ENCODE measurements at regions not wholly inside any gene's neighbourhood (a gene's known extent, or its start where the extent isn't known, plus 50 kb on each side); places are given as distances from the start of the nearest gene placed in this dataset.
A peak's percentile ranks its signal among the peaks of the same experiment; 100 is the strongest.

DNA sequence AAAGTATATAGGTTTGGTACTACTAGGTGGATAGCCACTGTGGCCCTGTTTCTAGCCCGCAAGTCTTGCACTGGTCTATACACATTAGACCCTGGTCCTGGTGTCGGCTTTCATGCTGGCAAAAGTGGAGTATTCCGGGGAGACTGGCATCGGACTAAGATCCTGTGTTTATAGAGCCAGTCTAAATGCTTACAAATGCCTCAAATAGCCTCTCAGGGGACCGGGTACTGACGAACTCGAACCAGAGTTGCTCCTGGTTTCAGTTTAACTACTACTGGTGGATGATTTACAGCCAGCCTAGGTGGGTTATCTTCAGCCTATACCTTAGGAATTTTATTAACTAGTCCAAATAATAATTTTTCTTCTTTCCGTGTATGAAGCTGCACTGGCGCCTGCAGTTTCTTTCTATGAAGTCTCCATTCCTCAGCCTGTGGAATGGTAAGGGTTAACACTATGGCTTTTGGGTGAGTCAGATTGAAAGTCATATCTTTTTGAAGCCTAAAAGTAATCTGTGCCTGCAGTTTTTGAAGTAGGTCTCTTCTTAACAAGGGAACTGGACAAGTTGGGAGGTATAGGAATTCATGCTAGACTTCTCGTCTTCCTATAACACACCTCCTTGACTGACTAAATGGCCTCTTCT, 51.3 kb downstream of the OR10H4 start:
- intact Hi-C loops (cut with micrococcal nuclease) (no loop called here), dilution Hi-C loops (cut with MboI; ENCODE audit: extremely low pct_ligation_motif_present, low sequenced_read_pairs) (no loop called here)
- Histone ChIP-seq H3K4me1 (ENCODE audit: control insufficient read depth, extremely low read depth, insufficient read depth, low read length) (no peaks in the 10 kb centered on the region), H3K9ac (replicated peaks; ENCODE audit: extremely low read depth, insufficient read depth, low read length) (no peak overlapping the region), H3K9me3 (replicated peaks; ENCODE audit: control insufficient read depth, insufficient read depth, low read length) (no peaks in the 10 kb centered on the region), H3K4me2 (ENCODE audit: insufficient read depth, low read length) (no peak overlapping the region), H3K4me3 (replicated peaks in 1 of 3; ENCODE audit: insufficient read depth in 1 of 3, low read depth in 1 of 3, low read length in 3 of 3) (no peak overlapping the region), H4K20me1 (replicated peaks; ENCODE audit: control insufficient read depth, extremely low read depth, insufficient read depth, low read length) (no peaks in the 10 kb centered on the region), H3K36me3 (ENCODE audit: control insufficient read depth in 2 of 2, extremely low read depth in 1 of 2, insufficient read depth in 2 of 2, low read length in 2 of 2) (no peaks in the 10 kb centered on the region), H3K27ac (ENCODE audit: insufficient read depth, low read depth, low read length) (no peak overlapping the region), H3K79me2 (ENCODE audit: control insufficient read depth, insufficient read depth, low read length) (no peaks in the 10 kb centered on the region), H2AFZ (ENCODE audit: low read depth, low read length) (no peak overlapping the region), H3K9me1 (replicated peaks; ENCODE audit: control insufficient read depth, extremely low read depth, insufficient read depth, low read length) (no peaks in the 10 kb centered on the region), H3K27me3 (ENCODE audit: control insufficient read depth in 2 of 2, insufficient read depth in 2 of 2, low read length in 2 of 2) (peaks cover 0 to 2% of the 10 kb centered on the region in 2 experiments)
- BruUV-seq (replicated peaks), result no TSS peak
- FAIRE-seq, result no peak
- no peak for TF ChIP-seq FOS (IDR thresholded peaks at IDR 0.05; ENCODE audit: borderline replicate concordance, insufficient read depth, low read length)
- TF ChIP-seq, protein P1, sequence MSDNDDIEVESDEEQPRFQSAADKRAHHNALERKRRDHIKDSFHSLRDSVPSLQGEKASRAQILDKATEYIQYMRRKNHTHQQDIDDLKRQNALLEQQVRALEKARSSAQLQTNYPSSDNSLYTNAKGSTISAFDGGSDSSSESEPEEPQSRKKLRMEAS (IDR thresholded peaks at IDR 0.05; ENCODE audit: insufficient read depth, insufficient read length), result no peak
- ChIA-PET CTCF (no interaction called here), POLR2A (no interaction called here)
- no peak for DNase-seq (ENCODE audit: low read depth, low spot score)

DNA sequence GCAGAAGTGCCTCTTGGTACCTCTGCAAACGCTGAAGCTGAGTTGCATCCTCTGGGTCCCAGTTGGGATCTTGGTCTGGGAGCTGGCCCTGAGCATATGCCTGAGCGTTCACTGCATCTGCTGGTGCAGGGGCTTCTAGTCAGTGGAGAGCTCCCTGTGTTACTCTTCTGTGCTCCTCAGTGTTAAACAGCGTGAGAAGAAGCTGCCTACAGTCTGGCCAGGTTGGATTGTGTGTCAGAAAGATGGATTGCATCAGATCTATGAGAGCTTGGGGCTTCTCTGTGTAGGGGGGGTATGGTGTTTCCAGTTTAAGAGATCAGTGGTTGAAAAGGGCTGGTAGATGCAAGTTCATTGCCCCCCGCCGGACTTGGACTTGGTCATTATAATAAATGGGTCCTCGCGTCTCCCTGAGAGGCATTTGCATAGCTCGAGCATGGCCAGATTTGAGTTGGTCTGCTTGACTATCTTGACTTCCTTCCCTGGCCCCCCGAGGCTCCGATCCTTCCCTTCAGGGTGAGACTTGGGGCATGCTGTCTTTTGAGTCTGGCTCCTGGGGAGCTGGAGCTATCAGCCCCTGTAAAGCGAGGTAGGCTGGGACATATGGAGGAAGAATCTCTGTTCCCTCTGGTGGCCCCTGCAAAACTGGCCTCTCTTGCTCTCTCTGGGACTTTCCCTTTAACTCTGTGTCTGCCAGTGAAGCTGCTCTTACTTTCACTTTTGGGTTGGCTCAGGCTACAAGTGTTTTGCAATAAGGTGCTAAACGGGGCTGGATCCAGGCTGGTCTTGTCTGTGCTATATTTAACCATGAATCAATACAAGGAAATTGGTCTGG, 52.9 kb downstream of the OR10H4 start:
- Histone ChIP-seq H3K9me1 (replicated peaks; ENCODE audit: control insufficient read depth, extremely low read depth, insufficient read depth, low read length) (no peaks in the 10 kb centered on the region), H3K4me2 (ENCODE audit: insufficient read depth, low read length) (peak overlapping the region; percentile 47), H3K36me3 (ENCODE audit: control insufficient read depth in 2 of 2, extremely low read depth in 1 of 2, insufficient read depth in 2 of 2, low read length in 2 of 2) (no peaks in the 10 kb centered on the region), H3K27ac (ENCODE audit: insufficient read depth, low read depth, low read length) (no peak overlapping the region), H3K4me3 (replicated peaks in 1 of 3; ENCODE audit: insufficient read depth in 1 of 3, low read depth in 1 of 3, low read length in 3 of 3) (peak overlapping the region; percentile 12 to 50 (median 24)), H3K9ac (replicated peaks; ENCODE audit: extremely low read depth, insufficient read depth, low read length) (no peak overlapping the region), H3K9me3 (replicated peaks; ENCODE audit: control insufficient read depth, insufficient read depth, low read length) (no peaks in the 10 kb centered on the region), H2AFZ (ENCODE audit: low read depth, low read length) (peak overlapping the region; percentile 54), H3K4me1 (ENCODE audit: control insufficient read depth, extremely low read depth, insufficient read depth, low read length) (no peaks in the 10 kb centered on the region), H3K27me3 (ENCODE audit: control insufficient read depth in 2 of 2, insufficient read depth in 2 of 2, low read length in 2 of 2) (peaks cover 0 to 2% of the 10 kb centered on the region in 2 experiments), H4K20me1 (replicated peaks; ENCODE audit: control insufficient read depth, extremely low read depth, insufficient read depth, low read length) (no peaks in the 10 kb centered on the region), H3K79me2 (ENCODE audit: control insufficient read depth, insufficient read depth, low read length) (no peaks in the 10 kb centered on the region)
- BruUV-seq (replicated peaks), result no TSS peak
- FAIRE-seq (peak; percentile 21), DNase-seq (ENCODE audit: low read depth, low spot score) (peak; percentile 33)
- dilution Hi-C loops (cut with MboI; ENCODE audit: extremely low pct_ligation_motif_present, low sequenced_read_pairs), result no loop called here
- ChIA-PET CTCF (interaction anchor here (1.2 kb wide), 1 partner anchor 21 kb away, joined by 5 read pairs; no protein-coding TSS in a partner anchor), POLR2A (no interaction called here)
- intact Hi-C loops (cut with micrococcal nuclease), result no loop called here
- TF ChIP-seq FOS (IDR thresholded peaks at IDR 0.05; ENCODE audit: borderline replicate concordance, insufficient read depth, low read length) (no peak), MYC (IDR thresholded peaks at IDR 0.05; ENCODE audit: low read depth, low read length) (no peak), JUN (IDR thresholded peaks at IDR 0.05; ENCODE audit: borderline replicate concordance, insufficient read depth, insufficient read length, low read depth) (no peak), POLR2AphosphoS5 (IDR thresholded peaks at IDR 0.05; ENCODE audit: insufficient read depth, low read depth, low read length) (no peak), EZH2 (IDR thresholded peaks at IDR 0.05; ENCODE audit: borderline replicate concordance, low read depth, low read length, severe bottlenecking) (no peak), GATA2 (IDR thresholded peaks at IDR 0.05; ENCODE audit: insufficient read depth, insufficient read length, low read depth, low read length) (no peak), POLR2A (IDR thresholded peaks at IDR 0.05; ENCODE audit: low read depth, low read length) (no peak)
- TF ChIP-seq, protein P2, sequence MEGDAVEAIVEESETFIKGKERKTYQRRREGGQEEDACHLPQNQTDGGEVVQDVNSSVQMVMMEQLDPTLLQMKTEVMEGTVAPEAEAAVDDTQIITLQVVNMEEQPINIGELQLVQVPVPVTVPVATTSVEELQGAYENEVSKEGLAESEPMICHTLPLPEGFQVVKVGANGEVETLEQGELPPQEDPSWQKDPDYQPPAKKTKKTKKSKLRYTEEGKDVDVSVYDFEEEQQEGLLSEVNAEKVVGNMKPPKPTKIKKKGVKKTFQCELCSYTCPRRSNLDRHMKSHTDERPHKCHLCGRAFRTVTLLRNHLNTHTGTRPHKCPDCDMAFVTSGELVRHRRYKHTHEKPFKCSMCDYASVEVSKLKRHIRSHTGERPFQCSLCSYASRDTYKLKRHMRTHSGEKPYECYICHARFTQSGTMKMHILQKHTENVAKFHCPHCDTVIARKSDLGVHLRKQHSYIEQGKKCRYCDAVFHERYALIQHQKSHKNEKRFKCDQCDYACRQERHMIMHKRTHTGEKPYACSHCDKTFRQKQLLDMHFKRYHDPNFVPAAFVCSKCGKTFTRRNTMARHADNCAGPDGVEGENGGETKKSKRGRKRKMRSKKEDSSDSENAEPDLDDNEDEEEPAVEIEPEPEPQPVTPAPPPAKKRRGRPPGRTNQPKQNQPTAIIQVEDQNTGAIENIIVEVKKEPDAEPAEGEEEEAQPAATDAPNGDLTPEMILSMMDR (IDR thresholded peaks at IDR 0.05; ENCODE audit: extremely low read depth in 1 of 2, insufficient read depth in 1 of 2, low read depth in 1 of 2, low read length in 2 of 2), result no peak
- TF ChIP-seq, protein P1 (IDR thresholded peaks at IDR 0.05; ENCODE audit: insufficient read depth, insufficient read length), result no peak
